HG03175 (cell line): ENCODE measurements at regions not wholly inside any gene's neighbourhood (a gene's known extent, or its start where the extent isn't known, plus 50 kb on each side); places are given as distances from the start of the nearest gene placed in this dataset.

Experiments used
- ATAC-seq: cut with Tn5 transposase; IDR thresholded peaks from one replicate; pipeline ENCODE4 v1.9.1; 2021; ENCODE audit warnings: mild to moderate bottlenecking, moderate library complexity; ENCODE audit not compliant: unreplicated experiment

- ATAC-seq: no peak
Measured at GRCh38 chr7:35399840-35400239, 145.9 kb upstream of the TBX20 start.

- no peak for ATAC-seq
Measured at GRCh38 chr7:35399216-35399615, 145.3 kb upstream of the TBX20 start.

GRCh38 chr7:35398518-35398917 lies 144.6 kb upstream of the TBX20 start:
- no peak for ATAC-seq

- no peak for ATAC-seq
Measured at GRCh38 chr7:35390146-35390545, 136.2 kb upstream of the TBX20 start.

GRCh38 chr7:35389636-35390035 lies 135.7 kb upstream of the TBX20 start:
- ATAC-seq: no peak

- ATAC-seq: no peak
Measured at GRCh38 chr7:35386816-35387706, 133.2 kb upstream of the TBX20 start.

- no peak for ATAC-seq
Measured at GRCh38 chr7:35386082-35386815, 132.3 kb upstream of the TBX20 start.

GRCh38 chr7:35384761-35385700 lies 131.1 kb upstream of the TBX20 start:
- no peak for ATAC-seq

- ATAC-seq: no peak
Measured at GRCh38 chr7:35380739-35381224, 126.9 kb upstream of the TBX20 start.

GRCh38 chr7:35379481-35379880 lies 125.6 kb upstream of the TBX20 start:
- ATAC-seq: no peak

GRCh38 chr7:35375516-35375915 lies 121.6 kb upstream of the TBX20 start:
- ATAC-seq: no peak

- no peak for ATAC-seq
Measured at GRCh38 chr7:35374858-35375257, 121.0 kb upstream of the TBX20 start.

GRCh38 chr7:35371221-35371620 lies 117.3 kb upstream of the TBX20 start:
- ATAC-seq: no peak

GRCh38 chr7:35370687-35371086 lies 116.8 kb upstream of the TBX20 start:
- no peak for ATAC-seq

GRCh38 chr7:35366167-35367155 lies 112.6 kb upstream of the TBX20 start:
- ATAC-seq: no peak

- ATAC-seq: no peak
Measured at GRCh38 chr7:35365523-35365922, 111.6 kb upstream of the TBX20 start.

- ATAC-seq: no peak
Measured at GRCh38 chr7:35362341-35362740, 108.4 kb upstream of the TBX20 start.

- no peak for ATAC-seq
Measured at GRCh38 chr7:35359423-35359822, 105.5 kb upstream of the TBX20 start.

- no peak for ATAC-seq
Measured at GRCh38 chr7:35356495-35356894, 102.6 kb upstream of the TBX20 start.

- ATAC-seq: no peak
Measured at GRCh38 chr7:35355911-35356310, 102.0 kb upstream of the TBX20 start.
